ENCODE measurements at regions not wholly inside any gene's neighbourhood (a gene's known extent, or its start where the extent isn't known, plus 50 kb on each side); places are given as distances from the start of the nearest gene placed in this dataset.

GRCh38 chr4:57710053-57710452 lies 599.9 kb upstream of the IGFBP7 start:
- no peak for TF ChIP-seq CTCF (IDR thresholded peaks at IDR 0.05; ENCODE audit: low read length)
- TF ChIP-seq EZH2 (IDR thresholded peaks at IDR 0.05; ENCODE audit: borderline replicate concordance, low read length), result no peak

All from OCI-LY1 (cell line).